GM23338 (cell line): ENCODE measurements at regions not wholly inside any gene's neighbourhood (a gene's known extent, or its start where the extent isn't known, plus 50 kb on each side); places are given as distances from the start of the nearest gene placed in this dataset.

Experiments used
- JUNB ChIP-seq: IDR thresholded peaks from one replicate; pipeline ENCODE4 v1.6.1; 2016; ENCODE audit warnings: antibody characterized with exemption; ENCODE audit not compliant: unreplicated experiment
- STAT1 ChIP-seq: IDR thresholded peaks from one replicate; pipeline ENCODE4 v1.6.1; 2016; ENCODE audit warnings: antibody characterized with exemption; ENCODE audit not compliant: unreplicated experiment
- ZNF331 ChIP-seq: fragments of 250-450 bp; sonication (Bioruptor Pico); IDR thresholded peaks from 2 replicates; pipeline ENCODE4 v1.5.0; 2020; ENCODE audit warnings: low read depth, mild to moderate bottlenecking, moderate library complexity
- TF ChIP-seq, protein P1 (sequence below): fragments of 250-450 bp; sonication (Bioruptor Pico); IDR thresholded peaks from 2 replicates; pipeline ENCODE4 v1.5.0; 2020; ENCODE audit warnings: mild to moderate bottlenecking, moderate library complexity
- TF ChIP-seq, protein P2 (sequence below), 2 experiments: fragments of 200-600 bp in 1 of 2; sonication (generic) in 1 of 2; conservative IDR thresholded peaks; 2 replicates each; pipeline versions ENCODE4 v1.5.1 to v1.6.1; 2016 to 2017; ENCODE audit warnings: antibody characterized with exemption in 2 of 2, low read depth in 2 of 2, mild to moderate bottlenecking in 2 of 2, moderate library complexity in 1 of 2
- TF ChIP-seq, protein P3 (sequence below): IDR thresholded peaks from one replicate; pipeline ENCODE4 v1.6.1; 2018; ENCODE audit warnings: antibody characterized with exemption; ENCODE audit not compliant: unreplicated experiment
- TF ChIP-seq, protein P4 (sequence below): IDR thresholded peaks from 2 replicates; pipeline ENCODE4 v1.6.1; 2016; ENCODE audit warnings: antibody characterized with exemption

DNA sequence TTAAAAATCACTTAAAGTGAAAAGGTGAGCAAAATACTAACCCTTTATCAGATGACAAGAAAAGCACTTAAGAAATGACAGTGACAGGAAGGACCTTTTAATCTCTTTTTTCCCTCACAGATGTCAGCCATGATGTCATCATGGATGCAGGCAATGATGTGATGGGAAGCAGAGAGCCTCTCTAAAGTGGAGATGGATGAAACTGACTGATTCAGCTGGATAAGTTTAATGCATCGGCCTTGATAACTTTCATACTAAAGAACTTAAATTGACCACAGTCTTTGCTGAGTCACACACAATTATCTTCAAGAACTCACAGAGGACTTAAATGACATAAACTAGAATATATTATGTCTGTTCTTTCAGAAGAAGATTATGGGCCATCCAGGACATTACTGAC lies 153.2 kb upstream of the FGF10 start (continued):
- TF ChIP-seq, protein P1, sequence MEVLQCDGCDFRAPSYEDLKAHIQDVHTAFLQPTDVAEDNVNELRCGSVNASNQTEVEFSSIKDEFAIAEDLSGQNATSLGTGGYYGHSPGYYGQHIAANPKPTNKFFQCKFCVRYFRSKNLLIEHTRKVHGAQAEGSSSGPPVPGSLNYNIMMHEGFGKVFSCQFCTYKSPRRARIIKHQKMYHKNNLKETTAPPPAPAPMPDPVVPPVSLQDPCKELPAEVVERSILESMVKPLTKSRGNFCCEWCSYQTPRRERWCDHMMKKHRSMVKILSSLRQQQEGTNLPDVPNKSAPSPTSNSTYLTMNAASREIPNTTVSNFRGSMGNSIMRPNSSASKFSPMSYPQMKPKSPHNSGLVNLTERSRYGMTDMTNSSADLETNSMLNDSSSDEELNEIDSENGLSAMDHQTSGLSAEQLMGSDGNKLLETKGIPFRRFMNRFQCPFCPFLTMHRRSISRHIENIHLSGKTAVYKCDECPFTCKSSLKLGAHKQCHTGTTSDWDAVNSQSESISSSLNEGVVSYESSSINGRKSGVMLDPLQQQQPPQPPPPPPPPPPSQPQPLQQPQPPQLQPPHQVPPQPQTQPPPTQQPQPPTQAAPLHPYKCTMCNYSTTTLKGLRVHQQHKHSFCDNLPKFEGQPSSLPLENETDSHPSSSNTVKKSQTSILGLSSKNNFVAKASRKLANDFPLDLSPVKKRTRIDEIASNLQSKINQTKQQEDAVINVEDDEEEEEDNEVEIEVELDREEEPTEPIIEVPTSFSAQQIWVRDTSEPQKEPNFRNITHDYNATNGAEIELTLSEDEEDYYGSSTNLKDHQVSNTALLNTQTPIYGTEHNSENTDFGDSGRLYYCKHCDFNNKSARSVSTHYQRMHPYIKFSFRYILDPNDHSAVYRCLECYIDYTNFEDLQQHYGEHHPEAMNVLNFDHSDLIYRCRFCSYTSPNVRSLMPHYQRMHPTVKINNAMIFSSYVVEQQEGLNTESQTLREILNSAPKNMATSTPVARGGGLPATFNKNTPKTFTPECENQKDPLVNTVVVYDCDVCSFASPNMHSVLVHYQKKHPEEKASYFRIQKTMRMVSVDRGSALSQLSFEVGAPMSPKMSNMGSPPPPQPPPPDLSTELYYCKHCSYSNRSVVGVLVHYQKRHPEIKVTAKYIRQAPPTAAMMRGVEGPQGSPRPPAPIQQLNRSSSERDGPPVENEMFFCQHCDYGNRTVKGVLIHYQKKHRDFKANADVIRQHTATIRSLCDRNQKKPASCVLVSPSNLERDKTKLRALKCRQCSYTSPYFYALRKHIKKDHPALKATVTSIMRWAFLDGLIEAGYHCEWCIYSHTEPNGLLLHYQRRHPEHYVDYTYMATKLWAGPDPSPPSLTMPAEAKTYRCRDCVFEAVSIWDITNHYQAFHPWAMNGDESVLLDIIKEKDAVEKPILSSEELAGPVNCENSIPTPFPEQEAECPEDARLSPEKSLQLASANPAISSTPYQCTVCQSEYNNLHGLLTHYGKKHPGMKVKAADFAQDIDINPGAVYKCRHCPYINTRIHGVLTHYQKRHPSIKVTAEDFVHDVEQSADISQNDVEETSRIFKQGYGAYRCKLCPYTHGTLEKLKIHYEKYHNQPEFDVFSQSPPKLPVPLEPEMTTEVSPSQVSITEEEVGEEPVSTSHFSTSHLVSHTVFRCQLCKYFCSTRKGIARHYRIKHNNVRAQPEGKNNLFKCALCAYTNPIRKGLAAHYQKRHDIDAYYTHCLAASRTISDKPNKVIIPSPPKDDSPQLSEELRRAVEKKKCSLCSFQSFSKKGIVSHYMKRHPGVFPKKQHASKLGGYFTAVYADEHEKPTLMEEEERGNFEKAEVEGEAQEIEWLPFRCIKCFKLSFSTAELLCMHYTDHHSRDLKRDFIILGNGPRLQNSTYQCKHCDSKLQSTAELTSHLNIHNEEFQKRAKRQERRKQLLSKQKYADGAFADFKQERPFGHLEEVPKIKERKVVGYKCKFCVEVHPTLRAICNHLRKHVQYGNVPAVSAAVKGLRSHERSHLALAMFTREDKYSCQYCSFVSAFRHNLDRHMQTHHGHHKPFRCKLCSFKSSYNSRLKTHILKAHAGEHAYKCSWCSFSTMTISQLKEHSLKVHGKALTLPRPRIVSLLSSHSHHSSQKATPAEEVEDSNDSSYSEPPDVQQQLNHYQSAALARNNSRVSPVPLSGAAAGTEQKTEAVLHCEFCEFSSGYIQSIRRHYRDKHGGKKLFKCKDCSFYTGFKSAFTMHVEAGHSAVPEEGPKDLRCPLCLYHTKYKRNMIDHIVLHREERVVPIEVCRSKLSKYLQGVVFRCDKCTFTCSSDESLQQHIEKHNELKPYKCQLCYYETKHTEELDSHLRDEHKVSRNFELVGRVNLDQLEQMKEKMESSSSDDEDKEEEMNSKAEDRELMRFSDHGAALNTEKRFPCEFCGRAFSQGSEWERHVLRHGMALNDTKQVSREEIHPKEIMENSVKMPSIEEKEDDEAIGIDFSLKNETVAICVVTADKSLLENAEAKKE (CRISPR knock-in tag) = no peak
- TF ChIP-seq, protein P2, sequence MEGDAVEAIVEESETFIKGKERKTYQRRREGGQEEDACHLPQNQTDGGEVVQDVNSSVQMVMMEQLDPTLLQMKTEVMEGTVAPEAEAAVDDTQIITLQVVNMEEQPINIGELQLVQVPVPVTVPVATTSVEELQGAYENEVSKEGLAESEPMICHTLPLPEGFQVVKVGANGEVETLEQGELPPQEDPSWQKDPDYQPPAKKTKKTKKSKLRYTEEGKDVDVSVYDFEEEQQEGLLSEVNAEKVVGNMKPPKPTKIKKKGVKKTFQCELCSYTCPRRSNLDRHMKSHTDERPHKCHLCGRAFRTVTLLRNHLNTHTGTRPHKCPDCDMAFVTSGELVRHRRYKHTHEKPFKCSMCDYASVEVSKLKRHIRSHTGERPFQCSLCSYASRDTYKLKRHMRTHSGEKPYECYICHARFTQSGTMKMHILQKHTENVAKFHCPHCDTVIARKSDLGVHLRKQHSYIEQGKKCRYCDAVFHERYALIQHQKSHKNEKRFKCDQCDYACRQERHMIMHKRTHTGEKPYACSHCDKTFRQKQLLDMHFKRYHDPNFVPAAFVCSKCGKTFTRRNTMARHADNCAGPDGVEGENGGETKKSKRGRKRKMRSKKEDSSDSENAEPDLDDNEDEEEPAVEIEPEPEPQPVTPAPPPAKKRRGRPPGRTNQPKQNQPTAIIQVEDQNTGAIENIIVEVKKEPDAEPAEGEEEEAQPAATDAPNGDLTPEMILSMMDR (conservative IDR thresholded peaks at IDR 0.05; ENCODE audit: low read depth in 2 of 2) = no peak
- TF ChIP-seq STAT1 (no peak), ZNF331 (no peak), JUNB (no peak)
- TF ChIP-seq, protein P3, sequence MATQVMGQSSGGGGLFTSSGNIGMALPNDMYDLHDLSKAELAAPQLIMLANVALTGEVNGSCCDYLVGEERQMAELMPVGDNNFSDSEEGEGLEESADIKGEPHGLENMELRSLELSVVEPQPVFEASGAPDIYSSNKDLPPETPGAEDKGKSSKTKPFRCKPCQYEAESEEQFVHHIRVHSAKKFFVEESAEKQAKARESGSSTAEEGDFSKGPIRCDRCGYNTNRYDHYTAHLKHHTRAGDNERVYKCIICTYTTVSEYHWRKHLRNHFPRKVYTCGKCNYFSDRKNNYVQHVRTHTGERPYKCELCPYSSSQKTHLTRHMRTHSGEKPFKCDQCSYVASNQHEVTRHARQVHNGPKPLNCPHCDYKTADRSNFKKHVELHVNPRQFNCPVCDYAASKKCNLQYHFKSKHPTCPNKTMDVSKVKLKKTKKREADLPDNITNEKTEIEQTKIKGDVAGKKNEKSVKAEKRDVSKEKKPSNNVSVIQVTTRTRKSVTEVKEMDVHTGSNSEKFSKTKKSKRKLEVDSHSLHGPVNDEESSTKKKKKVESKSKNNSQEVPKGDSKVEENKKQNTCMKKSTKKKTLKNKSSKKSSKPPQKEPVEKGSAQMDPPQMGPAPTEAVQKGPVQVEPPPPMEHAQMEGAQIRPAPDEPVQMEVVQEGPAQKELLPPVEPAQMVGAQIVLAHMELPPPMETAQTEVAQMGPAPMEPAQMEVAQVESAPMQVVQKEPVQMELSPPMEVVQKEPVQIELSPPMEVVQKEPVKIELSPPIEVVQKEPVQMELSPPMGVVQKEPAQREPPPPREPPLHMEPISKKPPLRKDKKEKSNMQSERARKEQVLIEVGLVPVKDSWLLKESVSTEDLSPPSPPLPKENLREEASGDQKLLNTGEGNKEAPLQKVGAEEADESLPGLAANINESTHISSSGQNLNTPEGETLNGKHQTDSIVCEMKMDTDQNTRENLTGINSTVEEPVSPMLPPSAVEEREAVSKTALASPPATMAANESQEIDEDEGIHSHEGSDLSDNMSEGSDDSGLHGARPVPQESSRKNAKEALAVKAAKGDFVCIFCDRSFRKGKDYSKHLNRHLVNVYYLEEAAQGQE = no peak
- TF ChIP-seq, protein P4, sequence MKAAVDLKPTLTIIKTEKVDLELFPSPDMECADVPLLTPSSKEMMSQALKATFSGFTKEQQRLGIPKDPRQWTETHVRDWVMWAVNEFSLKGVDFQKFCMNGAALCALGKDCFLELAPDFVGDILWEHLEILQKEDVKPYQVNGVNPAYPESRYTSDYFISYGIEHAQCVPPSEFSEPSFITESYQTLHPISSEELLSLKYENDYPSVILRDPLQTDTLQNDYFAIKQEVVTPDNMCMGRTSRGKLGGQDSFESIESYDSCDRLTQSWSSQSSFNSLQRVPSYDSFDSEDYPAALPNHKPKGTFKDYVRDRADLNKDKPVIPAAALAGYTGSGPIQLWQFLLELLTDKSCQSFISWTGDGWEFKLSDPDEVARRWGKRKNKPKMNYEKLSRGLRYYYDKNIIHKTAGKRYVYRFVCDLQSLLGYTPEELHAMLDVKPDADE = no peak
